Nucleus accumbens (tissue), 56 donors: ENCODE measurements at regions not wholly inside any gene's neighbourhood (a gene's known extent, or its start where the extent isn't known, plus 50 kb on each side); places are given as distances from the start of the nearest gene placed in this dataset.
"Not testable (repeated sequence)": the region's sequence is repeated elsewhere in the genome, so short reads cannot be mapped to it uniquely, and the experiment has no call there.

ENCODE experiments used
- DNase-seq, 56 donors: peaks; one replicate each; lab custom pipeline; 2025; lab: John Stamatoyannopoulos, UW

- DNase-seq: peak in 1 of 56 donors; percentile 0
Measured at GRCh38 chrX:106484233-106484632, 127.5 kb upstream of the RADX start.

GRCh38 chrX:106493210-106493816 lies 118.5 kb upstream of the RADX start:
- DNase-seq: not testable (repeated sequence)

- DNase-seq: no peak
Measured at GRCh38 chrX:106499473-106499872, 112.3 kb upstream of the RADX start.

- no peak for DNase-seq
Measured at GRCh38 chrX:106510713-106511403, 100.9 kb upstream of the RADX start.
